IMR-90 (cell line): ENCODE measurements at regions not wholly inside any gene's neighbourhood (a gene's known extent, or its start where the extent isn't known, plus 50 kb on each side); places are given as distances from the start of the nearest gene placed in this dataset.

ENCODE experiments used
- ATAC-seq: fragments of 200-7000 bp; cut with Tn5 transposase; 2 replicates; pipeline ENCODE4 v1.9.1; 2020; ENCODE audit warnings: low read depth, mild to moderate bottlenecking, moderate library complexity
- BruUV-seq: library from RNA; stranded (reverse); fragments of 400-500 nt; replicated peaks from 2 replicates; lab custom pipeline; 2021; lab: Mats Ljungman, UMichigan
- CTCF ChIA-PET: fragments of 300-600 bp; formaldehyde crosslinking; extraction: SDS; loops from one replicate; lab custom pipeline; 2021; ENCODE audit warnings: antibody characterized with exemption; lab: Yijun Ruan, JAX
- POLR2A ChIA-PET: fragments of 300-600 bp; sonication (Branson Sonifier 250); formaldehyde crosslinking; loops from one replicate; lab custom pipeline; 2022; ENCODE audit warnings: antibody characterized with exemption; ENCODE audit not compliant: unreplicated experiment; lab: Charles Lee
- DNase-seq: peaks from one replicate; pipeline ENCODE4 v3.0.0; 2013
- H2AFZ ChIP-seq: replicated peaks from 2 replicates; pipeline ENCODE3; 2013; ENCODE audit warnings: low read length, mild to moderate bottlenecking; ENCODE audit not compliant: poor library complexity
- H2AK5ac ChIP-seq: 2 replicates; pipeline ENCODE4 v1.6.1; 2013; ENCODE audit warnings: low read depth, low read length, inconsistent platforms
- H2AK9ac ChIP-seq: replicated peaks from 2 replicates; pipeline ENCODE3; 2013; ENCODE audit warnings: mild to moderate bottlenecking, low read depth, low read length, moderate library complexity; ENCODE audit not compliant: poor library complexity
- H2BK120ac ChIP-seq: 2 replicates; pipeline ENCODE4 v1.6.1; 2013; ENCODE audit warnings: low read depth, low read length, inconsistent platforms
- H2BK15ac ChIP-seq: 3 replicates; pipeline ENCODE4 v1.6.1; 2013; ENCODE audit warnings: low read depth, low read length, inconsistent platforms
- H2BK20ac ChIP-seq: 2 replicates; pipeline ENCODE4 v1.6.1; 2013; ENCODE audit warnings: low read depth, mild to moderate bottlenecking, inconsistent platforms, low read length, moderate library complexity
- H2BK5ac ChIP-seq: 2 replicates; pipeline ENCODE4 v1.6.1; 2013; ENCODE audit warnings: mild to moderate bottlenecking, low read depth, low read length, inconsistent platforms; ENCODE audit not compliant: poor library complexity, severe bottlenecking
- H3K14ac ChIP-seq: replicated peaks from 2 replicates; pipeline ENCODE4 v1.6.1; 2013; ENCODE audit warnings: low read depth, low read length, inconsistent platforms
- H3K18ac ChIP-seq: 2 replicates; pipeline ENCODE4 v1.6.1; 2013; ENCODE audit warnings: low read depth, low read length, control low read depth
- H3K23ac ChIP-seq: 2 replicates; pipeline ENCODE4 v1.6.1; 2013; ENCODE audit warnings: low read depth, low read length, inconsistent platforms
- H3K27ac ChIP-seq: 2 replicates; pipeline ENCODE4 v1.5.1; 2013; ENCODE audit warnings: mild to moderate bottlenecking, control low read depth, low read length; ENCODE audit not compliant: insufficient read depth
- H3K27me3 ChIP-seq: 2 replicates; pipeline ENCODE4 v1.6.1; 2013; ENCODE audit warnings: low read length; ENCODE audit not compliant: control insufficient read depth, insufficient read depth
- H3K36me3 ChIP-seq: 2 replicates; pipeline ENCODE4 v1.6.1; 2013; ENCODE audit warnings: low read length, mixed read lengths; ENCODE audit not compliant: control insufficient read depth, insufficient read depth
- H3K4ac ChIP-seq: 2 replicates; pipeline ENCODE4 v1.6.1; 2013; ENCODE audit warnings: low read depth, low read length, inconsistent platforms
- H3K4me1 ChIP-seq: 2 replicates; pipeline ENCODE4 v1.6.1; 2013; ENCODE audit warnings: low read length, mixed read lengths; ENCODE audit not compliant: control insufficient read depth, insufficient read depth
- H3K4me2 ChIP-seq: 2 replicates; pipeline ENCODE4 v1.6.1; 2013; ENCODE audit warnings: low read depth, mild to moderate bottlenecking, control low read depth, low read length, moderate library complexity
- H3K4me3 ChIP-seq: 2 replicates; pipeline ENCODE4 v1.5.1; 2013; ENCODE audit warnings: low read depth, mild to moderate bottlenecking, control low read depth, low read length, moderate library complexity; ENCODE audit not compliant: insufficient read depth
- H3K56ac ChIP-seq: 2 replicates; pipeline ENCODE4 v1.6.1; 2013; ENCODE audit warnings: low read length, inconsistent platforms; ENCODE audit not compliant: insufficient read depth; ENCODE audit errors: extremely low read depth
- H3K79me1 ChIP-seq, 2 experiments: 2 replicates each; pipeline ENCODE4 v1.6.1; 2013; ENCODE audit warnings: low read length in 2 of 2, inconsistent platforms in 1 of 2, low read depth in 1 of 2
- H3K9ac ChIP-seq: 2 replicates; pipeline ENCODE4 v1.6.1; 2013; ENCODE audit warnings: low read depth, low read length, control low read depth
- H3K9me1 ChIP-seq: 2 replicates; pipeline ENCODE4 v1.6.1; 2013; ENCODE audit warnings: low read length, inconsistent platforms; ENCODE audit not compliant: insufficient read depth
- H3K9me3 ChIP-seq: 2 replicates; pipeline ENCODE4 v1.6.1; 2013; ENCODE audit warnings: low read length; ENCODE audit not compliant: control insufficient read depth, insufficient read depth
- H4K20me1 ChIP-seq: 2 replicates; pipeline ENCODE4 v1.6.1; 2013; ENCODE audit warnings: low read length, inconsistent platforms; ENCODE audit not compliant: insufficient read depth
- H4K5ac ChIP-seq: 2 replicates; pipeline ENCODE4 v1.6.1; 2013; ENCODE audit warnings: mild to moderate bottlenecking, low read depth, low read length, control low read depth
- H4K8ac ChIP-seq, 2 experiments: 2 replicates each; pipeline ENCODE4 v1.6.1; 2013; ENCODE audit warnings: low read depth in 2 of 2, low read length in 2 of 2, control low read depth in 1 of 2, inconsistent platforms in 1 of 2
- H4K91ac ChIP-seq: 2 replicates; pipeline ENCODE4 v1.6.1; 2013; ENCODE audit warnings: low read depth, low read length, inconsistent platforms; ENCODE audit not compliant: insufficient read depth
- MAFK ChIP-seq: IDR thresholded peaks from 2 replicates; pipeline ENCODE4 v1.6.1; 2012; ENCODE audit warnings: low read depth, low read length, improper control_type of control experiment
- MXI1 ChIP-seq: IDR thresholded peaks from 2 replicates; pipeline ENCODE4 v1.6.1; 2012; ENCODE audit warnings: low read depth, mild to moderate bottlenecking, low read length, moderate library complexity, borderline replicate concordance
- RAD21 ChIP-seq: IDR thresholded peaks from 2 replicates; pipeline ENCODE4 v1.6.1; 2012; ENCODE audit warnings: low read length, improper control_type of control experiment
- WGBS, 2 experiments: methylation state at CpG; one replicate each; pipeline versions ENCODE4 v1.1.5 to v1.1.7; 2013; ENCODE audit warnings: missing lambda C conversion rate in 2 of 2; ENCODE audit not compliant: insufficient read length in 1 of 2; ENCODE audit errors: extremely low coverage in 2 of 2; 5-methylcytosine and 5-hydroxymethylcytosine counted together
- dilution Hi-C: fragments of 300-500 bp; cut with HindIII; formaldehyde crosslinking; loops from one replicate; pipeline ENCODE4 v1.14.3; 2018; ENCODE audit warnings: low sequenced_read_pairs; ENCODE audit not compliant: unreplicated experiment
- in situ Hi-C: fragments of 300-500 bp; cut with MboI; formaldehyde crosslinking; loops from 3 replicates; pipeline ENCODE4 v1.14.3; 2019; ENCODE audit warnings: low sequenced_read_pairs, inconsistent platforms, mixed read lengths
- intact Hi-C: fragments of 100-400 bp; cut with micrococcal nuclease; formaldehyde crosslinking; loops from 2 replicates; pipeline ENCODE4 v1.10.0; 2022

GRCh38 chr7:7054252-7054830, 128.0 kb upstream of the C1GALT1 start:
- Histone ChIP-seq H2BK15ac (no peak overlapping the region), H2AK9ac (no peak overlapping the region), H3K9me3 (peaks cover 4% of the 10 kb centered on the region; the same call in 1 of the 2 replicates), H3K9me1 (no peaks in the 10 kb centered on the region), H3K4me1 (no peaks in the 10 kb centered on the region), H4K20me1 (no peaks in the 10 kb centered on the region), H2AFZ (no peak overlapping the region), H2BK20ac (no peak overlapping the region), H3K27ac (no peak overlapping the region), H3K14ac (no peak overlapping the region), H4K91ac (no peak overlapping the region), H3K4ac (no peak overlapping the region), H3K4me2 (no peak overlapping the region), H3K79me1 (no peaks in the 10 kb centered on the region), H3K23ac (no peak overlapping the region), H2BK5ac (no peak overlapping the region), H3K4me3 (no peak overlapping the region), H2BK120ac (no peak overlapping the region), H3K36me3 (no peaks in the 10 kb centered on the region), H3K56ac (no peak overlapping the region), H2AK5ac (no peak overlapping the region), H3K9ac (no peak overlapping the region), H3K27me3 (no peaks in the 10 kb centered on the region), H4K5ac (no peak overlapping the region), H4K8ac (no peak overlapping the region), H3K18ac (no peak overlapping the region)
- no peak for ATAC-seq
- no peak for DNase-seq
- POLR2A ChIA-PET, result no interaction called here
- WGBS, 2 experiments, result 40% methylated on average over 1 of the region's 8 CpGs; no CpG with 5 or more reads in 1 of the 2 experiments
- intact Hi-C loops (no loop called here), in situ Hi-C loops (no loop called here), dilution Hi-C loops (no loop called here)
- TF ChIP-seq MAFK (no peak), RAD21 (no peak), MXI1 (no peak)
- CTCF ChIA-PET, result no interaction called here
- no TSS peak for BruUV-seq
